WTC11 (cell line): ENCODE measurements at regions not wholly inside any gene's neighbourhood (a gene's known extent, or its start where the extent isn't known, plus 50 kb on each side); places are given as distances from the start of the nearest gene placed in this dataset.

Experiments
- ATAC-seq: fragments of 200-7000 bp; cut with Tn5 transposase; 2 replicates; pipeline ENCODE4 v1.10.0; 2021; ENCODE audit warnings: mild to moderate bottlenecking, moderate library complexity
- CTCF ChIA-PET: fragments of 300-600 bp; sonication (Branson Sonifier 250); formaldehyde crosslinking; loops from one replicate; lab custom pipeline; 2021; ENCODE audit warnings: antibody characterized with exemption; lab: Charles Lee
- POLR2A ChIA-PET: fragments of 350-600 bp; sonication (Branson Sonifier 250); formaldehyde crosslinking; loops from one replicate; lab custom pipeline; 2021; ENCODE audit warnings: antibody characterized with exemption; lab: Charles Lee
- DNase-seq: peaks from one replicate; pipeline ENCODE4 v3.0.0; 2021; ENCODE audit warnings: low spot score
- H3K27ac Mint-ChIP-seq: 2 replicates; pipeline ENCODE4 v1.8.0; 2021; ENCODE audit warnings: mixed read lengths
- H3K27me3 Mint-ChIP-seq: 2 replicates; pipeline ENCODE4 v1.8.0; 2021; ENCODE audit warnings: low read depth, mild to moderate bottlenecking, moderate library complexity, mixed read lengths
- H3K36me3 Mint-ChIP-seq: 2 replicates; pipeline ENCODE4 v1.8.0; 2021; ENCODE audit warnings: mixed read lengths
- H3K4me1 Mint-ChIP-seq: 2 replicates; pipeline ENCODE4 v1.8.0; 2022; ENCODE audit warnings: mixed read lengths
- H3K4me3 Mint-ChIP-seq: 2 replicates; pipeline ENCODE4 v1.8.0; 2021; ENCODE audit warnings: mild to moderate bottlenecking, moderate library complexity, mixed read lengths
- H3K9me3 Mint-ChIP-seq: 2 replicates; pipeline ENCODE4 v1.8.0; 2021; ENCODE audit warnings: mixed read lengths
- AR ChIP-seq: fragments of 250-450 bp; sonication (Bioruptor Pico); IDR thresholded peaks from 2 replicates; pipeline ENCODE4 v1.9.0; 2021; ENCODE audit warnings: mild to moderate bottlenecking
- CDX4 ChIP-seq: fragments of 250-450 bp; sonication (Bioruptor Pico); IDR thresholded peaks from 2 replicates; pipeline ENCODE4 v1.9.0; 2021; ENCODE audit warnings: moderate library complexity, mild to moderate bottlenecking, inconsistent platforms, borderline replicate concordance
- ERG ChIP-seq: fragments of 250-450 bp; sonication (Bioruptor Pico); IDR thresholded peaks from 2 replicates; pipeline ENCODE4 v1.8.0; 2021; ENCODE audit warnings: mild to moderate bottlenecking
- ETV6 ChIP-seq: sonication (generic); formaldehyde crosslinking; IDR thresholded peaks from 2 replicates; pipeline ENCODE4 v1.8.1; 2022; ENCODE audit warnings: mild to moderate bottlenecking, missing genetic modification reagents
- FOXK1 ChIP-seq: sonication (generic); formaldehyde crosslinking; IDR thresholded peaks from 2 replicates; pipeline ENCODE4 v1.8.0; 2022; ENCODE audit warnings: mild to moderate bottlenecking, moderate library complexity, missing genetic modification reagents
- FOXP1 ChIP-seq: sonication (generic); formaldehyde crosslinking; IDR thresholded peaks from 2 replicates; pipeline ENCODE4 v1.8.0; 2022; ENCODE audit warnings: missing genetic modification reagents, mild to moderate bottlenecking, moderate library complexity, borderline replicate concordance
- GRHL2 ChIP-seq: fragments of 250-450 bp; sonication (Bioruptor Pico); IDR thresholded peaks from 2 replicates; pipeline ENCODE4 v1.8.0; 2022; ENCODE audit warnings: mild to moderate bottlenecking, moderate library complexity; ENCODE audit not compliant: insufficient replicate concordance, severe bottlenecking
- GTF2I ChIP-seq: fragments of 250-450 bp; sonication (Bioruptor Pico); conservative IDR thresholded peaks from 2 replicates; pipeline ENCODE4 v1.4.0; 2021; ENCODE audit warnings: mild to moderate bottlenecking
- NFE2L1 ChIP-seq: sonication (generic); formaldehyde crosslinking; IDR thresholded peaks from 2 replicates; pipeline ENCODE4 v1.8.1; 2023; ENCODE audit warnings: missing genetic modification reagents
- NR2C2 ChIP-seq: sonication (generic); formaldehyde crosslinking; IDR thresholded peaks from 2 replicates; pipeline ENCODE4 v1.8.0; 2022; ENCODE audit warnings: mild to moderate bottlenecking, missing genetic modification reagents
- PRDM15 ChIP-seq: sonication (generic); formaldehyde crosslinking; IDR thresholded peaks from 2 replicates; pipeline ENCODE4 v1.8.0; 2022; ENCODE audit warnings: missing genetic modification reagents
- PREB ChIP-seq: sonication (generic); formaldehyde crosslinking; IDR thresholded peaks from 2 replicates; pipeline ENCODE4 v1.8.1; 2022; ENCODE audit warnings: mild to moderate bottlenecking, missing genetic modification reagents, moderate library complexity, borderline replicate concordance
- SP1 ChIP-seq: sonication (generic); formaldehyde crosslinking; conservative IDR thresholded peaks from 2 replicates; pipeline ENCODE4 v1.8.1; 2022; ENCODE audit warnings: missing genetic modification reagents
- TCF7 ChIP-seq: sonication (generic); formaldehyde crosslinking; IDR thresholded peaks from 2 replicates; pipeline ENCODE4 v1.8.0; 2022; ENCODE audit warnings: mild to moderate bottlenecking, low read depth, missing genetic modification reagents, moderate library complexity
- TP53 ChIP-seq: sonication (generic); formaldehyde crosslinking; IDR thresholded peaks from 2 replicates; pipeline ENCODE4 v1.8.1; 2023; ENCODE audit warnings: mild to moderate bottlenecking, missing genetic modification reagents
- USF1 ChIP-seq: sonication (generic); formaldehyde crosslinking; IDR thresholded peaks from 2 replicates; pipeline ENCODE4 v1.8.0; 2022; ENCODE audit warnings: mild to moderate bottlenecking, missing genetic modification reagents
- ZBTB21 ChIP-seq: sonication (generic); formaldehyde crosslinking; IDR thresholded peaks from 2 replicates; pipeline ENCODE4 v1.8.1; 2023; ENCODE audit warnings: mild to moderate bottlenecking, missing genetic modification reagents, borderline replicate concordance
- ZBTB43 ChIP-seq: sonication (generic); formaldehyde crosslinking; IDR thresholded peaks from 2 replicates; pipeline ENCODE4 v1.8.1; 2023; ENCODE audit warnings: mild to moderate bottlenecking, missing genetic modification reagents
- ZNF219 ChIP-seq: sonication (generic); formaldehyde crosslinking; IDR thresholded peaks from 2 replicates; pipeline ENCODE4 v1.8.0; 2023; ENCODE audit warnings: missing genetic modification reagents, mild to moderate bottlenecking, borderline replicate concordance
- ZNF671 ChIP-seq: fragments of 250-450 bp; sonication (Bioruptor Pico); IDR thresholded peaks from 2 replicates; pipeline ENCODE4 v1.8.0; 2021; ENCODE audit warnings: mild to moderate bottlenecking

GRCh38 chr15:100809587-100809986, 70.0 kb upstream of the ALDH1A3 start:
- Mint-ChIP-seq H3K36me3 (0 out of 2 replicates have a peak, but pooled peaks cover under 1% of the 10 kb centered on the region), H3K9me3 (peaks cover 17% of the 10 kb centered on the region), H3K4me3 (no peak overlapping the region), H3K4me1 (peaks cover 2% of the 10 kb centered on the region), H3K27me3 (peaks cover 5% of the 10 kb centered on the region; the same call in 1 of the 2 replicates), H3K27ac (no peak overlapping the region)
- ChIA-PET POLR2A (no interaction called here), CTCF (no interaction called here)
- ATAC-seq (no peak), DNase-seq (no peak)
- TF ChIP-seq TP53 (CRISPR knock-in tag) (no peak), ZNF671 (CRISPR knock-in tag) (no peak), ZNF219 (CRISPR knock-in tag) (no peak), FOXK1 (CRISPR knock-in tag) (no peak), FOXP1 (CRISPR knock-in tag) (no peak), GRHL2 (CRISPR knock-in tag) (no peak), TCF7 (CRISPR knock-in tag) (no peak), USF1 (CRISPR knock-in tag) (no peak), CDX4 (CRISPR knock-in tag) (no peak), SP1 (no peak), NR2C2 (CRISPR knock-in tag) (no peak), ZBTB43 (no peak), GTF2I (no peak), AR (CRISPR knock-in tag) (no peak), ERG (CRISPR knock-in tag) (no peak), PREB (no peak), ZBTB21 (CRISPR knock-in tag) (no peak), ETV6 (CRISPR knock-in tag) (no peak), PRDM15 (CRISPR knock-in tag) (no peak), NFE2L1 (CRISPR knock-in tag) (no peak)
